IPS DF 6.9 (cell line): ENCODE measurements at regions not wholly inside any gene's neighbourhood (a gene's known extent, or its start where the extent isn't known, plus 50 kb on each side); places are given as distances from the start of the nearest gene placed in this dataset.

Experiments
- DNase-seq: peaks from one replicate; pipeline ENCODE4 v3.0.0-alpha.2; 2013; ENCODE audit warnings: low read depth, low spot score
- H3K27ac ChIP-seq: one replicate; pipeline ENCODE4 v1.5.1; 2013; ENCODE audit warnings: low read length, control low read depth
- H3K27me3 ChIP-seq: 2 replicates; pipeline ENCODE4 v1.6.1; 2013; ENCODE audit warnings: mild to moderate bottlenecking, low read length; ENCODE audit not compliant: control insufficient read depth, insufficient read depth
- H3K36me3 ChIP-seq: 2 replicates; pipeline ENCODE4 v1.6.1; 2013; ENCODE audit warnings: low read length; ENCODE audit not compliant: control insufficient read depth, insufficient read depth
- H3K4me1 ChIP-seq: 2 replicates; pipeline ENCODE4 v1.6.1; 2013; ENCODE audit warnings: low read length; ENCODE audit not compliant: control insufficient read depth, insufficient read depth
- H3K4me3 ChIP-seq: 2 replicates; pipeline ENCODE4 v1.5.1; 2013; ENCODE audit warnings: mild to moderate bottlenecking, low read length
- H3K9me3 ChIP-seq: 2 replicates; pipeline ENCODE4 v1.6.1; 2013; ENCODE audit warnings: low read length, inconsistent platforms; ENCODE audit not compliant: control insufficient read depth, insufficient read depth
- WGBS: extraction: QIAGEN DNeasy Blood & Tissue Kit; methylation state at CpG from one replicate; pipeline ENCODE4 v1.1.7; 2013; ENCODE audit warnings: mixed read lengths, missing lambda C conversion rate; ENCODE audit not compliant: insufficient read length, insufficient coverage; 5-methylcytosine and 5-hydroxymethylcytosine counted together

GRCh38 chr4:96352051-96352517 is 512.2 kb downstream of the PDHA2 start:
- peaks cover 2% of the 10 kb centered on the region; the same call in 1 of the 2 replicates for H3K4me1 ChIP-seq
- no peak overlapping the region for H3K4me3 ChIP-seq
- H3K27me3 ChIP-seq: no peaks in the 10 kb centered on the region
- no peak overlapping the region for H3K27ac ChIP-seq
- no peaks in the 10 kb centered on the region for H3K36me3 ChIP-seq
- peak; percentile 29 for DNase-seq
- WGBS: no CpG with 5 or more reads among the region's 3 CpGs
- H3K9me3 ChIP-seq: no peaks in the 10 kb centered on the region

GRCh38 chr4:96354036-96354712 is 514.3 kb downstream of the PDHA2 start:
- DNase-seq: no peak
- H3K36me3 ChIP-seq: no peaks in the 10 kb centered on the region
- WGBS: no CpG with 5 or more reads among the region's 2 CpGs
- no peak overlapping the region for H3K4me3 ChIP-seq
- H3K4me1 ChIP-seq: peaks cover 2% of the 10 kb centered on the region; the same call in 1 of the 2 replicates
- H3K9me3 ChIP-seq: no peaks in the 10 kb centered on the region
- H3K27me3 ChIP-seq: no peaks in the 10 kb centered on the region
- H3K27ac ChIP-seq: no peak overlapping the region

GRCh38 chr4:96355414-96355813 is 515.5 kb downstream of the PDHA2 start:
- no peak for DNase-seq
- no peak overlapping the region for H3K4me3 ChIP-seq
- H3K9me3 ChIP-seq: no peaks in the 10 kb centered on the region
- no peaks in the 10 kb centered on the region for H3K36me3 ChIP-seq
- no peak overlapping the region for H3K27ac ChIP-seq
- WGBS: no CpG with 5 or more reads among the region's 2 CpGs
- H3K4me1 ChIP-seq: peaks cover 2% of the 10 kb centered on the region; the same call in 1 of the 2 replicates
- no peaks in the 10 kb centered on the region for H3K27me3 ChIP-seq

GRCh38 chr4:96356591-96357370 is 516.9 kb downstream of the PDHA2 start:
- WGBS: no CpG with 5 or more reads among the region's 2 CpGs
- no peak overlapping the region for H3K27ac ChIP-seq
- H3K4me3 ChIP-seq: no peak overlapping the region
- H3K4me1 ChIP-seq: peaks cover 2% of the 10 kb centered on the region; the same call in 1 of the 2 replicates
- no peaks in the 10 kb centered on the region for H3K36me3 ChIP-seq
- no peak for DNase-seq
- no peaks in the 10 kb centered on the region for H3K9me3 ChIP-seq
- no peaks in the 10 kb centered on the region for H3K27me3 ChIP-seq

GRCh38 chr4:96366632-96367031 is 526.7 kb downstream of the PDHA2 start:
- DNase-seq: no peak
- Histone ChIP-seq H3K4me3 (no peak overlapping the region), H3K27ac (no peak overlapping the region), H3K36me3 (no peaks in the 10 kb centered on the region), H3K4me1 (no peaks in the 10 kb centered on the region), H3K9me3 (no peaks in the 10 kb centered on the region), H3K27me3 (no peaks in the 10 kb centered on the region)
- no CpG with 5 or more reads among the region's 1 CpG for WGBS

- H3K9me3 ChIP-seq: no peaks in the 10 kb centered on the region
- H3K36me3 ChIP-seq: no peaks in the 10 kb centered on the region
- H3K27ac ChIP-seq: no peak overlapping the region
- no peak for DNase-seq
- no CpG with 5 or more reads among the region's 3 CpGs for WGBS
- H3K4me3 ChIP-seq: no peak overlapping the region
- no peaks in the 10 kb centered on the region for H3K4me1 ChIP-seq
- H3K27me3 ChIP-seq: no peaks in the 10 kb centered on the region
Measured at GRCh38 chr4:96375367-96375766, 535.5 kb downstream of the PDHA2 start.

GRCh38 chr4:96379524-96379923 is 539.6 kb downstream of the PDHA2 start:
- Histone ChIP-seq H3K27me3 (no peaks in the 10 kb centered on the region), H3K4me1 (no peaks in the 10 kb centered on the region), H3K27ac (no peak overlapping the region), H3K36me3 (no peaks in the 10 kb centered on the region), H3K4me3 (no peak overlapping the region), H3K9me3 (no peaks in the 10 kb centered on the region)
- DNase-seq: no peak
- no CpG with 5 or more reads among the region's 2 CpGs for WGBS

GRCh38 chr4:96380106-96380505 is 540.2 kb downstream of the PDHA2 start:
- Histone ChIP-seq H3K4me3 (no peak overlapping the region), H3K36me3 (no peaks in the 10 kb centered on the region), H3K9me3 (no peaks in the 10 kb centered on the region), H3K27me3 (no peaks in the 10 kb centered on the region), H3K27ac (no peak overlapping the region), H3K4me1 (no peaks in the 10 kb centered on the region)
- no peak for DNase-seq

GRCh38 chr4:96383349-96383748 is 543.5 kb downstream of the PDHA2 start:
- no peaks in the 10 kb centered on the region for H3K9me3 ChIP-seq
- no peak overlapping the region for H3K4me3 ChIP-seq
- no peaks in the 10 kb centered on the region for H3K27me3 ChIP-seq
- H3K36me3 ChIP-seq: no peaks in the 10 kb centered on the region
- DNase-seq: no peak
- no peaks in the 10 kb centered on the region for H3K4me1 ChIP-seq
- no peak overlapping the region for H3K27ac ChIP-seq

GRCh38 chr4:96389770-96390169 is 549.9 kb downstream of the PDHA2 start:
- Histone ChIP-seq H3K36me3 (no peaks in the 10 kb centered on the region), H3K4me1 (no peaks in the 10 kb centered on the region), H3K4me3 (no peak overlapping the region), H3K27me3 (no peaks in the 10 kb centered on the region), H3K9me3 (no peaks in the 10 kb centered on the region), H3K27ac (no peak overlapping the region)
- no CpG with 5 or more reads among the region's 2 CpGs for WGBS
- DNase-seq: no peak
